ENCODE measurements at regions not wholly inside any gene's neighbourhood (a gene's known extent, or its start where the extent isn't known, plus 50 kb on each side); places are given as distances from the start of the nearest gene placed in this dataset.

- Histone ChIP-seq H3K56ac (ENCODE audit: extremely low read depth, insufficient read depth, low read length) (no peak overlapping the region), H3K27ac (ENCODE audit: insufficient read depth, low read length) (no peak overlapping the region), H4K20me1 (ENCODE audit: insufficient read depth, low read length) (no peaks in the 10 kb centered on the region), H3K79me1 (ENCODE audit: low read depth in 1 of 2, low read length in 2 of 2) (no peaks in the 10 kb centered on the region), H3K36me3 (ENCODE audit: control insufficient read depth, insufficient read depth, low read length) (no peaks in the 10 kb centered on the region), H3K23ac (ENCODE audit: low read depth, low read length) (no peak overlapping the region), H3K4me1 (ENCODE audit: control insufficient read depth, insufficient read depth, low read length) (no peaks in the 10 kb centered on the region), H3K9ac (ENCODE audit: low read depth, low read length) (no peak overlapping the region), H3K9me1 (ENCODE audit: insufficient read depth, low read length) (no peaks in the 10 kb centered on the region), H3K4ac (ENCODE audit: low read depth, low read length) (no peak overlapping the region), H4K8ac (ENCODE audit: low read depth in 2 of 2, low read length in 2 of 2) (no peak overlapping the region), H4K91ac (ENCODE audit: insufficient read depth, low read depth, low read length) (no peak overlapping the region), H3K4me3 (ENCODE audit: insufficient read depth, low read depth, low read length) (no peak overlapping the region), H3K4me2 (ENCODE audit: low read depth, low read length) (no peak overlapping the region), H2BK120ac (ENCODE audit: low read depth, low read length) (no peak overlapping the region), H2AK9ac (replicated peaks; ENCODE audit: low read depth, low read length, poor library complexity) (no peak overlapping the region), H3K9me3 (ENCODE audit: control insufficient read depth, insufficient read depth, low read length) (no peaks in the 10 kb centered on the region), H2BK15ac (ENCODE audit: low read depth, low read length) (no peak overlapping the region), H3K18ac (ENCODE audit: low read depth, low read length) (no peak overlapping the region), H2AFZ (replicated peaks; ENCODE audit: low read length, poor library complexity) (no peak overlapping the region), H2AK5ac (ENCODE audit: low read depth, low read length) (no peak overlapping the region), H4K5ac (ENCODE audit: low read depth, low read length) (no peak overlapping the region), H3K14ac (replicated peaks; ENCODE audit: low read depth, low read length) (no peak overlapping the region), H2BK5ac (ENCODE audit: low read depth, low read length, poor library complexity, severe bottlenecking) (no peak overlapping the region), H2BK20ac (ENCODE audit: low read depth, low read length) (no peak overlapping the region), H3K27me3 (ENCODE audit: control insufficient read depth, insufficient read depth, low read length) (no peaks in the 10 kb centered on the region)
- no CpG with 5 or more reads among the region's 2 CpGs for WGBS, 2 experiments (ENCODE audit: extremely low coverage in 2 of 2, insufficient read length in 1 of 2)
- POLR2A ChIA-PET (ENCODE audit: unreplicated experiment), result no interaction called here
- in situ Hi-C loops (cut with MboI; ENCODE audit: low sequenced_read_pairs), result no loop called here
- no TSS peak for BruUV-seq (replicated peaks)
- DNase-seq, result no peak
- CTCF ChIA-PET, result no interaction called here
- intact Hi-C loops (cut with micrococcal nuclease), result no loop called here
- no peak for ATAC-seq (ENCODE audit: low read depth)
- TF ChIP-seq SMC3 (IDR thresholded peaks at IDR 0.05; ENCODE audit: low read depth, low read length) (no peak), RCOR1 (IDR thresholded peaks at IDR 0.05; ENCODE audit: insufficient replicate concordance, low read length) (no peak), RAD21 (IDR thresholded peaks at IDR 0.05; ENCODE audit: low read length) (no peak), RFX5 (IDR thresholded peaks at IDR 0.05; ENCODE audit: low read depth, low read length) (no peak), MAZ (IDR thresholded peaks at IDR 0.05; ENCODE audit: borderline replicate concordance, low read depth, low read length) (no peak), CEBPB (IDR thresholded peaks at IDR 0.05; ENCODE audit: low read depth, low read length) (no peak), POLR2A (IDR thresholded peaks at IDR 0.05; ENCODE audit: low read depth, low read length) (no peak), MXI1 (IDR thresholded peaks at IDR 0.05; ENCODE audit: borderline replicate concordance, low read depth, low read length) (no peak), MAFK (IDR thresholded peaks at IDR 0.05; ENCODE audit: low read depth, low read length) (no peak), NFE2L2 (IDR thresholded peaks at IDR 0.05; ENCODE audit: low read depth, low read length) (no peak), BHLHE40 (IDR thresholded peaks at IDR 0.05; ENCODE audit: low read depth, low read length) (no peak)
- dilution Hi-C loops (cut with HindIII; ENCODE audit: low sequenced_read_pairs, unreplicated experiment), result no loop called here
Measured at GRCh38 chr2:180564051-180564450, 416.4 kb upstream of the UBE2E3 start.
